ENCODE measurements at regions not wholly inside any gene's neighbourhood (a gene's known extent, or its start where the extent isn't known, plus 50 kb on each side); places are given as distances from the start of the nearest gene placed in this dataset.

DNA sequence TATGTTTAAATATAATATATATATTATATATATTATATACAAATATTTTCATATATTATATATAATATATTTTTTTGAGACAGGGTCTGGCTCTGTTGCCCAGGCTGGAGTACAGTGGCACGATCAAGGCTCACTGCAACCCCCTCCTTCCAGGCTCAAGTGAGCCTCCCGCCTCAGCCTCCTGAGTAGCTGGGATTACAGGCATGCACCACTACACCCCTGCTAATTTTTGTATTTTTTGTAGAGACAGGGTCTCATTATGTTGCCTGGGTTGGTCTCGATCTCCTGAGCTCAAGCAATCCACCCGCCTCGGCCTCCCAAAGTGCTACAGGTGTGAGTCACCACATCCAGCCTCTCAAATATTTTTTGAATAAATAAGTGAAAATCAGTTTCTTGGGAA, 215.5 kb downstream of the GATA3 start:
- Mint-ChIP-seq H3K4me3 (no peak overlapping the region), H3K36me3 (ENCODE audit: low read depth) (no peaks in the 10 kb centered on the region), H3K27me3 (ENCODE audit: low read depth, poor library complexity) (peaks cover 29% of the 10 kb centered on the region), H3K9me3 (no peaks in the 10 kb centered on the region), H3K27ac (no peak overlapping the region), H3K4me1 (peaks cover 3% of the 10 kb centered on the region)
- TF ChIP-seq CTCF (IDR thresholded peaks at IDR 0.05) = no peak
- no peak for DNase-seq

- TF ChIP-seq CTCF (IDR thresholded peaks at IDR 0.05) = no peak
- Mint-ChIP-seq H3K36me3 (ENCODE audit: low read depth) (no peaks in the 10 kb centered on the region), H3K4me3 (no peak overlapping the region), H3K9me3 (no peaks in the 10 kb centered on the region), H3K27ac (no peak overlapping the region), H3K4me1 (peaks cover 11% of the 10 kb centered on the region), H3K27me3 (ENCODE audit: low read depth, poor library complexity) (peaks cover 24% of the 10 kb centered on the region)
- DNase-seq = no peak
Measured at GRCh38 chr10:8272794-8273425, 218.4 kb downstream of the GATA3 start.

GRCh38 chr10:8273749-8274148, 219.3 kb downstream of the GATA3 start:
- Mint-ChIP-seq H3K27me3 (ENCODE audit: low read depth, poor library complexity) (peaks cover 31% of the 10 kb centered on the region), H3K4me3 (no peak overlapping the region), H3K4me1 (peaks cover 11% of the 10 kb centered on the region), H3K36me3 (ENCODE audit: low read depth) (no peaks in the 10 kb centered on the region), H3K9me3 (no peaks in the 10 kb centered on the region), H3K27ac (no peak overlapping the region)
- no peak for DNase-seq
- no peak for TF ChIP-seq CTCF (IDR thresholded peaks at IDR 0.05)

DNA sequence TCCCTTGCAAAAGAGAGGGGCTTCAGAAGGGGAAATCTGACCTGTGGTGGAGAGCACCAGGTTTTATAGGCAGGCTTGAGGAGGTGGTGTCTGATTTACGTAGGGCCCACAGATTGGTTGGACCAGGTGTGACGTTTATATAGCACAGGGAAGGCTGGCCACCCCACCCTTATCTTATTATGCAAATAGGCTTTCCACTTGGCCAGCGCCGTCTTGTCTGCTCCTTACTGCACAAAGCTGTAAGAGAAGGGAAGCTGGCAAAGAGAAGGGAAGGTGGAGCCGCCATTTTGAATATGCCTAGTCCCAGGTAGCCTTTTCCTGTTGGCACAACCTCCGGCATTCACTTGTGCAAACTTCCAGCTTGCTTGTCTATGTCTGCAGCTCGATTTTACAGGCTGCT, 221.4 kb downstream of the GATA3 start:
- H3K27ac Mint-ChIP-seq = no peak overlapping the region
- H3K4me1 Mint-ChIP-seq = peaks cover 11% of the 10 kb centered on the region
- DNase-seq = no peak
- peaks cover 35% of the 10 kb centered on the region for H3K27me3 Mint-ChIP-seq (ENCODE audit: low read depth, poor library complexity)
- TF ChIP-seq CTCF (IDR thresholded peaks at IDR 0.05) = no peak
- no peaks in the 10 kb centered on the region for H3K36me3 Mint-ChIP-seq (ENCODE audit: low read depth)
- no peak overlapping the region for H3K4me3 Mint-ChIP-seq
- H3K9me3 Mint-ChIP-seq = no peaks in the 10 kb centered on the region

DNA sequence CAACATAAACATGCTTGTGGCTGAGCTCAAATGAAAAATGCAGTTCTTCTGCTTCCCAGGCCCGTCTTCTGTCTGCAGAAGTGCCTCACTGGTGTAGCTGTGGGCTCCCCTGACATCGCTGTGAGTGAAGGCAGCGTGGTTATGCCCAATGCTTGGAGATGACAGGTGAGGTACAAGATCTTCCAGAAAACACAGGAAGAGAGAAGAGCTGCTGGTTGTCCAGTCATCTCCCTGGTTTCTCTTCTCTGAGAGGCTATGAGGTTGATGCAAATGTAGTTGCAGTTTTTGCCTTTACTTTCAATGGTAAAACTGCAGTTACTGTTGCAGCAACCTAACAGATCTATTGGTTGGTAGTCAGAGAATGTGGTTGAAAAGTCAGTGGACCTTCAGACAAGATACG, 223.6 kb downstream of the GATA3 start:
- TF ChIP-seq CTCF (IDR thresholded peaks at IDR 0.05) = no peak
- no peaks in the 10 kb centered on the region for H3K9me3 Mint-ChIP-seq
- DNase-seq = no peak
- H3K27ac Mint-ChIP-seq = no peak overlapping the region
- no peak overlapping the region for H3K4me3 Mint-ChIP-seq
- H3K4me1 Mint-ChIP-seq = peaks cover 11% of the 10 kb centered on the region
- H3K36me3 Mint-ChIP-seq (ENCODE audit: low read depth) = no peaks in the 10 kb centered on the region
- H3K27me3 Mint-ChIP-seq (ENCODE audit: low read depth, poor library complexity) = peaks cover 54% of the 10 kb centered on the region

GRCh38 chr10:8279598-8279997, 225.1 kb downstream of the GATA3 start:
- Mint-ChIP-seq H3K9me3 (no peaks in the 10 kb centered on the region), H3K4me1 (peaks cover 11% of the 10 kb centered on the region), H3K36me3 (ENCODE audit: low read depth) (no peaks in the 10 kb centered on the region), H3K27ac (peak overlapping the region; percentile 5), H3K4me3 (no peak overlapping the region), H3K27me3 (ENCODE audit: low read depth, poor library complexity) (peaks cover 53% of the 10 kb centered on the region)
- DNase-seq = no peak
- TF ChIP-seq CTCF (IDR thresholded peaks at IDR 0.05) = no peak

Data from nephron progenitor cell (in vitro differentiated cells).